ENCODE measurements at regions not wholly inside any gene's neighbourhood (a gene's known extent, or its start where the extent isn't known, plus 50 kb on each side); places are given as distances from the start of the nearest gene placed in this dataset.
"Not testable (repeated sequence)": the region's sequence is repeated elsewhere in the genome, so short reads cannot be mapped to it uniquely, and the experiment has no call there.

GRCh38 chr10:46210427-46210826 is 76.4 kb upstream of the ANTXRL start:
- TF ChIP-seq CTCF (IDR thresholded peaks at IDR 0.05); ZFX (IDR thresholded peaks at IDR 0.05; ENCODE audit: borderline replicate concordance): not testable (repeated sequence)
